B cell (primary cell): ENCODE measurements at regions not wholly inside any gene's neighbourhood (a gene's known extent, or its start where the extent isn't known, plus 50 kb on each side); places are given as distances from the start of the nearest gene placed in this dataset.

Experiments
- ATAC-seq: fragments of 200-7000 bp; cut with Tn5 transposase; one replicate; pipeline ENCODE4 v1.10.0; 2021; ENCODE audit warnings: low read depth, mild to moderate bottlenecking, moderate number of reproducible peaks, moderate library complexity
- CTCF ChIA-PET: fragments of 350-600 bp; sonication (Branson Sonifier 250); formaldehyde crosslinking; loops from one replicate; lab custom pipeline; 2021; ENCODE audit warnings: antibody characterized with exemption, inconsistent platforms; lab: Charles Lee
- POLR2A ChIA-PET: fragments of 350-600 bp; sonication (Branson Sonifier 250); formaldehyde crosslinking; loops from one replicate; lab custom pipeline; 2021; ENCODE audit warnings: antibody characterized with exemption; lab: Charles Lee
- DNase-seq: peaks from one replicate; pipeline ENCODE4 v3.0.0; 2013
- H2AFZ ChIP-seq: 2 replicates; pipeline ENCODE4 v1.6.1; 2012; ENCODE audit warnings: mild to moderate bottlenecking, low read depth, low read length; ENCODE audit not compliant: insufficient read depth, poor library complexity, severe bottlenecking
- H3K27ac ChIP-seq, 2 donors: 1 replicate in 1 of 2; 2 replicates in 1 of 2; pipeline ENCODE4 v1.5.1; 2012 to 2013; ENCODE audit warnings: low read length in 2 of 2, mild to moderate bottlenecking in 2 of 2, moderate library complexity in 1 of 2
- H3K27me3 ChIP-seq, 4 experiments: fragments of 200-600 bp in 1 of 4; sonication (generic) in 1 of 4; replicated peaks in 1 of 4; 1 replicate in 2 of 4; 2 replicates in 2 of 4; pipeline versions ENCODE4 v1.6.1 to v1.7.0; 2013 to 2016; ENCODE audit warnings: low read length in 3 of 4, mild to moderate bottlenecking in 2 of 4, mixed read lengths in 1 of 4, moderate library complexity in 1 of 4; ENCODE audit not compliant: insufficient read depth in 4 of 4, control insufficient read depth in 3 of 4; ENCODE audit errors: control extremely low read depth in 1 of 4
- H3K36me3 ChIP-seq, 2 experiments: replicated peaks in 1 of 2; 1 replicate in 1 of 2; 2 replicates in 1 of 2; pipeline versions ENCODE4 v1.6.1 to v1.7.1; 2013; ENCODE audit warnings: low read length in 1 of 2; ENCODE audit not compliant: insufficient read depth in 2 of 2, control insufficient read depth in 1 of 2; ENCODE audit errors: control extremely low read depth in 1 of 2, extremely low read depth in 1 of 2
- H3K4me1 ChIP-seq, 2 donors: fragments of 200-600 bp in 1 of 2; sonication (generic) in 1 of 2; 1 replicate in 1 of 2; 2 replicates in 1 of 2; pipeline versions ENCODE4 v1.5.1 to v1.6.1; 2013 to 2017; ENCODE audit warnings: low read length in 2 of 2; ENCODE audit not compliant: control insufficient read depth in 2 of 2, insufficient read depth in 2 of 2
- H3K4me2 ChIP-seq: replicated peaks from 2 replicates; pipeline ENCODE3; 2012; ENCODE audit warnings: mild to moderate bottlenecking, low read depth, low read length; ENCODE audit not compliant: poor library complexity, severe bottlenecking
- H3K4me3 ChIP-seq, 5 experiments: fragments of 200-600 bp in 1 of 5; sonication (generic) in 1 of 5; 1 replicate in 3 of 5; 2 replicates in 2 of 5; pipeline versions ENCODE4 v1.5.1 to v1.7.0; 2011 to 2016; ENCODE audit warnings: low read length in 4 of 5, mild to moderate bottlenecking in 4 of 5, low read depth in 2 of 5, control low read depth in 1 of 5, moderate library complexity in 1 of 5; ENCODE audit not compliant: insufficient read depth in 1 of 5; ENCODE audit errors: control extremely low read depth in 1 of 5, extremely low read depth in 1 of 5
- H3K79me2 ChIP-seq: fragments of 200-600 bp; sonication (generic); one replicate; pipeline ENCODE4 v1.6.0; 2016; ENCODE audit warnings: low read length; ENCODE audit not compliant: control insufficient read depth, insufficient read depth
- H3K9ac ChIP-seq: fragments of 200-600 bp; sonication (generic); 2 replicates; pipeline ENCODE4 v1.6.1; 2017; ENCODE audit warnings: mild to moderate bottlenecking, low read length, moderate library complexity
- H3K9me3 ChIP-seq, 3 donors: one replicate each; pipeline versions ENCODE4 v1.6.1 to v1.7.1; 2013; ENCODE audit warnings: low read length in 2 of 3; ENCODE audit not compliant: control insufficient read depth in 2 of 3, insufficient read depth in 1 of 3; ENCODE audit errors: control extremely low read depth in 1 of 3
- H4K20me1 ChIP-seq: 2 replicates; pipeline ENCODE4 v1.6.0; 2012; ENCODE audit warnings: mild to moderate bottlenecking, low read length; ENCODE audit not compliant: insufficient read depth, control insufficient read depth, poor library complexity, severe bottlenecking
- H3K27ac Mint-ChIP-seq: one replicate; pipeline ENCODE4 v1.8.0; 2021; ENCODE audit warnings: mixed read lengths
- H3K27me3 Mint-ChIP-seq: one replicate; pipeline ENCODE4 v1.8.0; 2021; ENCODE audit warnings: mixed read lengths
- H3K4me1 Mint-ChIP-seq: one replicate; pipeline ENCODE4 v1.8.0; 2021; ENCODE audit warnings: mixed read lengths
- H3K4me3 Mint-ChIP-seq: one replicate; pipeline ENCODE4 v1.8.0; 2021; ENCODE audit warnings: mixed read lengths
- H3K9me3 Mint-ChIP-seq: one replicate; pipeline ENCODE4 v1.8.0; 2022; ENCODE audit warnings: mixed read lengths; ENCODE audit not compliant: insufficient read depth
- EZH2 ChIP-seq: IDR thresholded peaks from 2 replicates; pipeline ENCODE4 v1.6.1; 2012; ENCODE audit warnings: borderline replicate concordance, low read depth, mild to moderate bottlenecking, moderate library complexity, low read length; ENCODE audit not compliant: insufficient read depth, poor library complexity, severe bottlenecking
- WGBS: methylation state at CpG from one replicate; pipeline ENCODE4 v1.1.5; 2013; ENCODE audit warnings: missing lambda C conversion rate; ENCODE audit not compliant: insufficient coverage; 5-methylcytosine and 5-hydroxymethylcytosine counted together
- intact Hi-C: fragments of 100-400 bp; cut with micrococcal nuclease; formaldehyde crosslinking; loops from one replicate; pipeline ENCODE4 v1.10.0; 2022
- TF ChIP-seq, protein P1 (sequence below): fragments of 200-600 bp; IDR thresholded peaks from one replicate; pipeline ENCODE4 v1.8.0; 2022; ENCODE audit warnings: antibody characterized with exemption, mild to moderate bottlenecking

DNA sequence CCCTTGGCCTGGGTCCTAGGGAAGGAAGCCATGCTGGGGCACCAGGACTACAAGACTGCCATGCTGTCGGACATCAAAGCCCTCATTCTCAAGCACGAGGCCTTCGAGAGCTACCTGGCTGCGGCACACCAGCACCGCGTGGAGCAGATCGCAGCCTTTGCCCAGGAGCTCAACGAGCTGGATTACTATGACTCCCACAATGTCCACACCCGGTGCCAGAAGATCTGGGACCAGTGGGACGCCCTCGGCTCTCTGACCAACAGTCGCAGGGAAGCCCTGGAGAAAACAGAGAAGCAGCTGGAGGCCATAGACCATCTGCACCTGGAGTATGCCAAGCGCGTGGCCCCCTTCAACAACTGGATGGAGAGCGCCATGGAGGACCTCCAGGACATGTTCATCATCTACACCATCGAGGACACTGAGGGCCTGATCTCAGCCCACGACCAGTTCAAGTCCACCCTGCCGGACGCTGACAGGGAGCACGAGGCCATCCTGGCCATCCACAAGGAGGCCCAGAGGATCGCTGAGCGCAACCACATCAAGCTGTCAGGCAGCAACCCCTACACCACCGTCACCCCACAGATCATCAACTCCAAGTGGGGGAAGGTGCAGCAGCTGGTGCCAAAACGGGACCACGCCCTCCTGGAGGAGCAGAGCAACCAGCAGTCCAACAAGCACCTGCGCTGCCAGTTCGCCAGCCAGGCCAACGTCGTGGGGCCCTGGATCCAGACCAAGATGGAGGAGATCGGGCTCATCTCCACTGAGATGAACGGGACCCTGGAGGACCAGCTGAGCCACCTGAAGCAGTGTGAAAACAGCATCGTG lies 487.0 kb downstream of the TRAM1L1 start:
- Mint-ChIP-seq H3K27ac (no peak overlapping the region), H3K9me3 (peaks cover 6% of the 10 kb centered on the region), H3K4me3 (no peak overlapping the region), H3K27me3 (no peaks in the 10 kb centered on the region), H3K4me1 (no peaks in the 10 kb centered on the region)
- Histone ChIP-seq H3K27ac (no peak overlapping the region), H3K9me3 (peaks cover 0 to 21% (median 1%) of the 10 kb centered on the region in 3 donors), H3K9ac (no peak overlapping the region), H3K4me2 (no peak overlapping the region), H2AFZ (no peak overlapping the region), H4K20me1 (no peaks in the 10 kb centered on the region), H3K36me3 (no peaks in the 10 kb centered on the region), H3K27me3 (no peaks in the 10 kb centered on the region), H3K4me3 (no peak overlapping the region), H3K4me1 (no peaks in the 10 kb centered on the region), H3K79me2 (no peaks in the 10 kb centered on the region)
- ATAC-seq (no peak), DNase-seq (no peak)
- ChIA-PET POLR2A (no interaction called here), CTCF (no interaction called here)
- WGBS = 95% methylated on average over 32 of the region's 32 CpGs
- intact Hi-C loops = no loop called here
- TF ChIP-seq, protein P1, sequence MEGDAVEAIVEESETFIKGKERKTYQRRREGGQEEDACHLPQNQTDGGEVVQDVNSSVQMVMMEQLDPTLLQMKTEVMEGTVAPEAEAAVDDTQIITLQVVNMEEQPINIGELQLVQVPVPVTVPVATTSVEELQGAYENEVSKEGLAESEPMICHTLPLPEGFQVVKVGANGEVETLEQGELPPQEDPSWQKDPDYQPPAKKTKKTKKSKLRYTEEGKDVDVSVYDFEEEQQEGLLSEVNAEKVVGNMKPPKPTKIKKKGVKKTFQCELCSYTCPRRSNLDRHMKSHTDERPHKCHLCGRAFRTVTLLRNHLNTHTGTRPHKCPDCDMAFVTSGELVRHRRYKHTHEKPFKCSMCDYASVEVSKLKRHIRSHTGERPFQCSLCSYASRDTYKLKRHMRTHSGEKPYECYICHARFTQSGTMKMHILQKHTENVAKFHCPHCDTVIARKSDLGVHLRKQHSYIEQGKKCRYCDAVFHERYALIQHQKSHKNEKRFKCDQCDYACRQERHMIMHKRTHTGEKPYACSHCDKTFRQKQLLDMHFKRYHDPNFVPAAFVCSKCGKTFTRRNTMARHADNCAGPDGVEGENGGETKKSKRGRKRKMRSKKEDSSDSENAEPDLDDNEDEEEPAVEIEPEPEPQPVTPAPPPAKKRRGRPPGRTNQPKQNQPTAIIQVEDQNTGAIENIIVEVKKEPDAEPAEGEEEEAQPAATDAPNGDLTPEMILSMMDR = no peak
- TF ChIP-seq EZH2 = no peak

DNA sequence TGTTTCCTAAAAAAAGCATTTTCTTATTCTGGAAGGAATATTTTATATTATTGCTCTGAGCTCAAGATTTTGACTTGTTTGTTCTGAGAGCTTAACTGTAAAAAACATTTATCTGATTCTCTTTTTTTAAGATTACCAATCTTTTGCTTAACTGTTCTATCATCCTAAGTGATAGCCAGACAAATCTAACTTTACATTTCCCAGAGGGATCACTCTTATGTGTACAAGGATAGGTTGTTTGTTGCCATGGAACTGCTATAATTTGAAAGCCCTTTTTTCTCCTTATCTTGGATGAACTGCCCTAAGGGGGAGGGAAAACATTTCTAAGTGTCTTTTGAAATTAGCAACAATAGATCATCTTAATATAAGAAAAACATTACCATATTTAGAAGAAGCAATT lies 494.7 kb downstream of the TRAM1L1 start:
- Histone ChIP-seq H3K9ac (no peak overlapping the region), H3K27me3 (no peaks in the 10 kb centered on the region), H3K9me3 (no peaks in the 10 kb centered on the region), H3K27ac (no peak overlapping the region), H4K20me1 (no peaks in the 10 kb centered on the region), H3K36me3 (no peaks in the 10 kb centered on the region), H3K4me1 (no peaks in the 10 kb centered on the region), H3K79me2 (no peaks in the 10 kb centered on the region), H3K4me2 (no peak overlapping the region), H2AFZ (no peak overlapping the region), H3K4me3 (no peak overlapping the region)
- ChIA-PET POLR2A (no interaction called here), CTCF (no interaction called here)
- TF ChIP-seq EZH2 = no peak
- TF ChIP-seq, protein P1 = no peak
- H3K4me1 Mint-ChIP-seq = no peaks in the 10 kb centered on the region
- H3K27ac Mint-ChIP-seq = no peak overlapping the region
- no peaks in the 10 kb centered on the region for H3K27me3 Mint-ChIP-seq
- ATAC-seq (no peak), DNase-seq (no peak)
- intact Hi-C loops = no loop called here
- H3K9me3 Mint-ChIP-seq = no peaks in the 10 kb centered on the region
- no peak overlapping the region for H3K4me3 Mint-ChIP-seq
